ENCODE measurements at regions not wholly inside any gene's neighbourhood (a gene's known extent, or its start where the extent isn't known, plus 50 kb on each side); places are given as distances from the start of the nearest gene placed in this dataset.

GRCh38 chr3:57004229-57004628 is 56.2 kb upstream of the SPATA12 start:
- 0 out of 4 replicates have a peak, but pooled peaks cover 0 to 3% of the 10 kb centered on the region in 2 experiments for H3K79me1 ChIP-seq (ENCODE audit: low read depth in 1 of 2, low read length in 2 of 2)
- 0 out of 2 replicates have a peak, but pooled peaks cover 2% of the 10 kb centered on the region for H3K27me3 ChIP-seq (ENCODE audit: control insufficient read depth, insufficient read depth, low read length)
- ATAC-seq (ENCODE audit: low read depth) (no peak), DNase-seq (no peak)
- H4K20me1 ChIP-seq (ENCODE audit: insufficient read depth, low read length): no peaks in the 10 kb centered on the region
- H3K23ac ChIP-seq (ENCODE audit: low read depth, low read length): no peak overlapping the region
- H3K9me1 ChIP-seq (ENCODE audit: insufficient read depth, low read length): peaks cover 16% of the 10 kb centered on the region
- H3K27ac ChIP-seq (ENCODE audit: insufficient read depth, low read length): no peak overlapping the region
- no peak overlapping the region for H3K4me3 ChIP-seq (ENCODE audit: insufficient read depth, low read depth, low read length)
- H3K14ac ChIP-seq (replicated peaks; ENCODE audit: low read depth, low read length): no peak overlapping the region
- H4K5ac ChIP-seq (ENCODE audit: low read depth, low read length): no peak overlapping the region
- H2AFZ ChIP-seq (replicated peaks; ENCODE audit: low read length, poor library complexity): no peak overlapping the region
- no peak overlapping the region for H2BK5ac ChIP-seq (ENCODE audit: low read depth, low read length, poor library complexity, severe bottlenecking)
- no peak overlapping the region for H2BK120ac ChIP-seq (ENCODE audit: low read depth, low read length)
- ChIA-PET CTCF (interaction anchor here (2.4 kb wide), 1 partner anchor 9 kb away, joined by 12 read pairs; no protein-coding TSS in a partner anchor), POLR2A (ENCODE audit: unreplicated experiment) (no interaction called here)
- no peaks in the 10 kb centered on the region; the same call in 1 of the 2 replicates for H3K36me3 ChIP-seq (ENCODE audit: control insufficient read depth, insufficient read depth, low read length)
- no peak overlapping the region for H3K18ac ChIP-seq (ENCODE audit: low read depth, low read length)
- in situ Hi-C loops (cut with MboI; ENCODE audit: low sequenced_read_pairs) (no loop called here), dilution Hi-C loops (cut with HindIII; ENCODE audit: low sequenced_read_pairs, unreplicated experiment) (no loop called here), intact Hi-C loops (cut with micrococcal nuclease) (no loop called here)
- no peak overlapping the region for H4K8ac ChIP-seq (ENCODE audit: low read depth in 2 of 2, low read length in 2 of 2)
- no peak overlapping the region for H2BK15ac ChIP-seq (ENCODE audit: low read depth, low read length)
- no peak overlapping the region for H3K4ac ChIP-seq (ENCODE audit: low read depth, low read length)
- BruUV-seq (replicated peaks): no TSS peak
- WGBS, 2 experiments (ENCODE audit: extremely low coverage in 2 of 2, insufficient read length in 1 of 2): 80% methylated on average over 3 of the region's 6 CpGs; no CpG with 5 or more reads in 1 of the 2 experiments
- H2AK5ac ChIP-seq (ENCODE audit: low read depth, low read length): no peak overlapping the region
- no peaks in the 10 kb centered on the region; the same call in 1 of the 2 replicates for H3K9me3 ChIP-seq (ENCODE audit: control insufficient read depth, insufficient read depth, low read length)
- no peak overlapping the region for H3K56ac ChIP-seq (ENCODE audit: extremely low read depth, insufficient read depth, low read length)
- no peak overlapping the region for H3K9ac ChIP-seq (ENCODE audit: low read depth, low read length)
- no peak overlapping the region for H4K91ac ChIP-seq (ENCODE audit: insufficient read depth, low read depth, low read length)
- H3K4me1 ChIP-seq (ENCODE audit: control insufficient read depth, insufficient read depth, low read length): peaks cover 21% of the 10 kb centered on the region
- H2AK9ac ChIP-seq (replicated peaks; ENCODE audit: low read depth, low read length, poor library complexity): no peak overlapping the region
- TF ChIP-seq NFE2L2 (IDR thresholded peaks at IDR 0.05; ENCODE audit: low read depth, low read length) (no peak), POLR2A (IDR thresholded peaks at IDR 0.05; ENCODE audit: low read depth, low read length) (no peak), RAD21 (IDR thresholded peaks at IDR 0.05; ENCODE audit: low read length) (no peak), MXI1 (IDR thresholded peaks at IDR 0.05; ENCODE audit: borderline replicate concordance, low read depth, low read length) (no peak), SMC3 (IDR thresholded peaks at IDR 0.05; ENCODE audit: low read depth, low read length) (no peak), FOS (IDR thresholded peaks at IDR 0.05; ENCODE audit: low read depth, low read length) (no peak), CHD1 (IDR thresholded peaks at IDR 0.05; ENCODE audit: low read depth, low read length) (no peak)
- no peak overlapping the region for H3K4me2 ChIP-seq (ENCODE audit: low read depth, low read length)
- H2BK20ac ChIP-seq (ENCODE audit: low read depth, low read length): no peak overlapping the region
